HG03045 (cell line): ENCODE measurements at regions not wholly inside any gene's neighbourhood (a gene's known extent, or its start where the extent isn't known, plus 50 kb on each side); places are given as distances from the start of the nearest gene placed in this dataset.

Experiments used
- ATAC-seq: cut with Tn5 transposase; IDR thresholded peaks from one replicate; pipeline ENCODE4 v1.9.1; 2021; ENCODE audit warnings: mild to moderate bottlenecking, moderate library complexity; ENCODE audit not compliant: unreplicated experiment

- no peak for ATAC-seq
These were observed 787.5 kb downstream of the TLE4 start for GRCh38 chr9:80359291-80359690.

GRCh38 chr9:80352967-80353366 lies 781.2 kb downstream of the TLE4 start:
- ATAC-seq = no peak

- no peak for ATAC-seq
These were observed 779.8 kb downstream of the TLE4 start for GRCh38 chr9:80351612-80352011.

GRCh38 chr9:80326105-80326504 lies 754.3 kb downstream of the TLE4 start:
- ATAC-seq = no peak

GRCh38 chr9:80320916-80321315 lies 749.2 kb downstream of the TLE4 start:
- ATAC-seq = no peak

GRCh38 chr9:80320480-80320879 lies 748.7 kb downstream of the TLE4 start:
- no peak for ATAC-seq

- no peak for ATAC-seq
These were observed 733.4 kb downstream of the TLE4 start for GRCh38 chr9:80305136-80305535.

- no peak for ATAC-seq
These were observed 723.2 kb downstream of the TLE4 start for GRCh38 chr9:80294955-80295354.

GRCh38 chr9:80294318-80294717 lies 722.6 kb downstream of the TLE4 start:
- no peak for ATAC-seq

- no peak for ATAC-seq
These were observed 720.5 kb downstream of the TLE4 start for GRCh38 chr9:80292231-80292630.

- ATAC-seq = no peak
These were observed 713.6 kb downstream of the TLE4 start for GRCh38 chr9:80285326-80285725.

GRCh38 chr9:80282766-80283165 lies 711.0 kb downstream of the TLE4 start:
- ATAC-seq = no peak

- no peak for ATAC-seq
These were observed 687.3 kb downstream of the TLE4 start for GRCh38 chr9:80259079-80259478.

GRCh38 chr9:80251778-80252177 lies 680.0 kb downstream of the TLE4 start:
- no peak for ATAC-seq

- ATAC-seq = no peak
These were observed 670.3 kb downstream of the TLE4 start for GRCh38 chr9:80242022-80242421.

- ATAC-seq = no peak
These were observed 664.0 kb downstream of the TLE4 start for GRCh38 chr9:80235752-80236151.

GRCh38 chr9:80233906-80234305 lies 662.1 kb downstream of the TLE4 start:
- ATAC-seq = no peak

GRCh38 chr9:80233102-80233843 lies 661.5 kb downstream of the TLE4 start:
- no peak for ATAC-seq

- no peak for ATAC-seq
These were observed 659.8 kb downstream of the TLE4 start for GRCh38 chr9:80231318-80232236.

- no peak for ATAC-seq
These were observed 652.1 kb downstream of the TLE4 start for GRCh38 chr9:80223897-80224296.

- no peak for ATAC-seq
These were observed 650.9 kb downstream of the TLE4 start for GRCh38 chr9:80222466-80223169.
